WI38 (cell line): ENCODE measurements at regions not wholly inside any gene's neighbourhood (a gene's known extent, or its start where the extent isn't known, plus 50 kb on each side); places are given as distances from the start of the nearest gene placed in this dataset.

ENCODE experiments used
- H3K4me3 ChIP-seq: 2 replicates; pipeline ENCODE4 v1.5.1; 2011; ENCODE audit warnings: low read depth, mild to moderate bottlenecking, control low read depth, low read length
- TF ChIP-seq, protein P1 (sequence below): IDR thresholded peaks from 2 replicates; pipeline ENCODE4 v1.5.1; 2012; ENCODE audit warnings: low read depth, mild to moderate bottlenecking, control low read depth, low read length

DNA sequence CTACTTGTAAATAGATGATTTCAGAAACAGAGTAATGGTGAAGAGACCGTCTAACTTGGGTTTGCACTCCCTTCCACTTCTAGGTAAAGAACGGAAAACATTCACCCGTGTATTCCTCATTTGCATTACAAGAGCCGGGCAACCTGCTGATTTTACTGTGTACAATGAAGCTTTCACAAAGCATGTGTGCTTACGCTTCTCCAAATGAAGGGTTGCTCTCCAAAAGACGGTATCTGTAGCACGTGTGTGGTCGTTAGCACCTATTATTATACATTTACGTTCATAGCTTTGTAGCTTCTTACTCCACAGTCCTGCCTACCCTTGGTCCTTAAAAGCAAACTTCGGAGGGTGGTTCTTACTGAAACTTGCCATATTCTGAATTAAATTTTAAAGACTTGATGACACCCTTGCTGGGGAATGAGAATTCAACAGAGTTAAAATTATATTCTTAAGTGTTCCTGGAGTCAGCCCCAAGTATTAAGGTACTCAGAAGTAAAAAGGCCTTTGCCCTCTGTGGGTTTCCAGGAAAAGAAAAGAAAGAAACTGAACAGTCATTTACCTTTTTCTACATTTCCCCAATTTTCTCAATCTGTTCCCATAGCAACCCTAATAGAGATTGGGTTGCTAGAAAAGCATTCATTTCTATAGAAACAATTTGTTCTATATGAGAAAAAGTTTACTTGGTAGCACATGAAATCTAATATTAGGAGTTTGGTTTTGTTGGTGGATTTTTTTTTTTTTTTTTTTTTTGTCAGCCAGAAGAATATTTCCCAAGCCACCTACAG lies 61.9 kb upstream of the KCNG1 start:
- TF ChIP-seq, protein P1, sequence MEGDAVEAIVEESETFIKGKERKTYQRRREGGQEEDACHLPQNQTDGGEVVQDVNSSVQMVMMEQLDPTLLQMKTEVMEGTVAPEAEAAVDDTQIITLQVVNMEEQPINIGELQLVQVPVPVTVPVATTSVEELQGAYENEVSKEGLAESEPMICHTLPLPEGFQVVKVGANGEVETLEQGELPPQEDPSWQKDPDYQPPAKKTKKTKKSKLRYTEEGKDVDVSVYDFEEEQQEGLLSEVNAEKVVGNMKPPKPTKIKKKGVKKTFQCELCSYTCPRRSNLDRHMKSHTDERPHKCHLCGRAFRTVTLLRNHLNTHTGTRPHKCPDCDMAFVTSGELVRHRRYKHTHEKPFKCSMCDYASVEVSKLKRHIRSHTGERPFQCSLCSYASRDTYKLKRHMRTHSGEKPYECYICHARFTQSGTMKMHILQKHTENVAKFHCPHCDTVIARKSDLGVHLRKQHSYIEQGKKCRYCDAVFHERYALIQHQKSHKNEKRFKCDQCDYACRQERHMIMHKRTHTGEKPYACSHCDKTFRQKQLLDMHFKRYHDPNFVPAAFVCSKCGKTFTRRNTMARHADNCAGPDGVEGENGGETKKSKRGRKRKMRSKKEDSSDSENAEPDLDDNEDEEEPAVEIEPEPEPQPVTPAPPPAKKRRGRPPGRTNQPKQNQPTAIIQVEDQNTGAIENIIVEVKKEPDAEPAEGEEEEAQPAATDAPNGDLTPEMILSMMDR, result no peak
- H3K4me3 ChIP-seq, result no peak overlapping the region

DNA sequence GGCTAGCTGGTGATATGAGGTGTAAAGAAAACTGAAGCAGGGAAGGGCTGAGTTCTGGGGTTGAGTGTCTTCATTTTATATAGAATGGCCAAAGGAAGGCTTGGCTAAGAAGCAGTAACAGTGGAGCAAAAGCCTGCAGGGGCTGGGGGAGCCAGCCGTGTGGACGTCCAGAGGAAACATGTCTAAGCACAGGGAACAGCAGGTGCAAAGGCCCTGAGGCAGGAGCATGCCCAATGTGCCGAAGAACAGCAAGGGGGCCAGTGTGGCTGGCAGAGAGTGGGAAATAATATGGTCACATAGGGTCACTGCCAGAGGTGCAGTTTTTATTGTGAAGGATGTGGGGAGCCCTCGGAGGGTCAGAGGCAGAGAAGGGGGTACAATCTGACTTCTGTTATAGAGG lies 60.5 kb upstream of the KCNG1 start:
- H3K4me3 ChIP-seq, result no peak overlapping the region
- TF ChIP-seq, protein P1, result no peak

DNA sequence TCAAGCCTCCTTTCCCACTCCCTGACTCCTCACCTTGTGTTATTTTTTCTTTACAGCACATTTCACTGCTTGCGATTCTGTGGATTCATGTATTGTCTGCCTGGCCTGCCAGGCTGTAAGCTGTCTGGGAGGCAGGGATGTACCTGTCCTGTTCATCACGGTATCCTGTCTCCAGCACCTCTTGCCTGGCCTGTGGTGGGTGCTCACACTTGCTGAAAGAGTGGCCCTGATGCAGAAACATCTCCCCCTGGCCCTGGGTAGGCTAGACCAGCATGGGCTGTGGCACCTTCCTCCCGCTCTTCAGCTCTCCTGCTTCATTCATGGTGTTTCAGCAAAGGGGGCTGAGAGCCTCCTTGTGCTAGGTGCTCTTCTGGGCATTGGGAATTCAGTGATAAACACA lies 60.1 kb upstream of the KCNG1 start:
- TF ChIP-seq, protein P1, result no peak
- no peak overlapping the region for H3K4me3 ChIP-seq

DNA sequence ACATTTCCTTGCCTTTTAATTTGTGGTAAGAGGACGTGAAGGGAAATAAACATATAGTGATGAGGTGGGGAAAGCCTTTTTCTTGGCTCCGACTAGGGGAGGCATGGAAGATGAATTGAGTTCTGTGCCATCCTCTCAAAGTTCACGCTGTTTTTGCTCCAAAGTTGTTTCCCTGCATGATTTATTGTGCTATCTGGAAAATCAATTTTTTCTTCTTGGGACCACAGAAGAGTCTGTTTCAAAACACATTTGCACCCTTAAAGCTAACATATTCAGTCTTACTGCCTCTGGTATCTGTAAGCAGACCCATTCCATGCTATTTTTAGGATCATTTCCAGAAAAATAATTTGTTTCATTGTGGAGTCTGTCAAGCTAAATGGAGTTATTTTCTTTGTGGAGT lies 57.6 kb upstream of the KCNG1 start:
- TF ChIP-seq, protein P1, result no peak
- H3K4me3 ChIP-seq, result no peak overlapping the region

DNA sequence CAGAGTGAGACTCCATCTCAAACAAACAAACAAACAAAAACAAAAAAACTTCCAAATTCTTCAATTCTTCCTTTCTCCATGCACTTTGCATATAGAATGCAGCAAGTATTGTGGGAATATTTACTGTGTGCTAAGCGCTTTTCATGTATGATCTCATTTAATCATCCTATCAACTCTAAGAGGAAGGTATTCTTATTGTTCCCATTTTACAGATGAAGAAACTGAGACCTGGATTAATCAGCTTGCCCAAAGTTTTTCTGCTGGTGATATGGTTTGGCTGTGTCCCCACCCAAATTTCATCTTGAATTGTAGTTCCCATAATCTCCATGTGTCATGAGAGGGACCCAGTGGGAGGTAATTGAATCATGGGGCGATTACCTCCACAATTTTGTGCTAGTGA lies 56.6 kb upstream of the KCNG1 start:
- no peak overlapping the region for H3K4me3 ChIP-seq
- TF ChIP-seq, protein P1, result no peak

DNA sequence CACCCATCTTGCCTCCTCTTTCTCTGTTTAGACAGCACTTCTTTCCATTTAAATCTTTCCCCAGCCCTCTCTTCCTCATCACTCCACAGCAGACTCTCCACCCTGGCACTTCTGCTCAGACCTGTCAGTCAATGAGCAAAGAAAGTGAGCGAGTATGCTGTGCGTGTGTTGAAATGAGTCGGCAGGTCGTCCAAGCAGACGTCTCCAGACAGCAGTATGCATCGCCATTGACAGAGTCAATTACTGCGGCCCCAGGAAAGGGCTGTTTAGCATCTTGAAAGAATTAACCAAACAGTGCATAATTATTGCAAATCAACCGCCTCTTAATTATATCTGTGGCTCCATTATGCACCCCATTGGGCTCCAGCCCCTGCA lies 54.8 kb upstream of the KCNG1 start:
- TF ChIP-seq, protein P1, result no peak
- H3K4me3 ChIP-seq, result no peak overlapping the region

DNA sequence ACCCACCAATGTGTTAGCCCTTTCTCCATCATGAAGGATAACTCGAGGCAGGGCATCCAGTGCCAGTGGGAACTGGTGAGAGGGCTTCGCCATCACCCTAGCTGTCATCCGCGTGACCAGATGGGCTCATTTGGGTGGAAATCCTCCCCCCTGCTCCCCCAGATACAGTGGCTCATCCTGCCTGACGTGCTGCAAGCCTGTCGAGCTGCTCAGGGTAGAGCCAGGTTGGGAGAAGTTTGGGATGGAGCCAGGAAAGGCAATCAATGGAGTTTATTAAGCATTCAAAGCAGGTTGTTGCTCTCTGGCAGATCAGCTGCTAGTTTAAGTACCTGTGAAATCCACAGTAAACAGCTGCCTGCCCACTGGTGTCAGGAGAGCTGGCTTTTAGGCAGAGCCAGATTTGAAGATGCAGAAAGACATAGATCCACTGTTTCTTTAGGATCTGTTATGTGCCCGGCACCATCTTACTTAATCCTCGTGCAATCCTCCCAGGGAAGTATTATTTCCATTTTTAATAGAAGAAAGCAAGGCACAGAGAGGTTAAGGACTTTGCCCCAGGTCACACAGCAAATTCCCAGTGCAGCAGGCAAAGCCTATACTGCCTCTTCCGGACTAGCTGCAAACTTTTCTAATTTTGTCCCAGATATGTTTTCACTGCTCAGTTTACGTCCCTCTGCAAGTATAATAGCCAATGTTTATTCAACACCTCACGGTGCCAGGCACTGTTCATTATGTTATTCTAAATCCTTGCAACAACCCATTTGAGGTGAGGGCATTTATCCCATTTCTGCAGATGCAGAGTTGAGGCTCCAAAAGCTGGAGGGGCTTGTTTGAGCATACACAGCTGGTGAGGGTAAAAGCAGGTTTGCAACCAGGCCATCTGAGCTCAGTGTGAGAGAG lies 54.1 kb upstream of the KCNG1 start:
- TF ChIP-seq, protein P1, result 0 out of 2 replicates have a peak, but pooled peaks have one; percentile 4
- H3K4me3 ChIP-seq, result no peak overlapping the region
